GF-D8 (cell line): ENCODE measurements at regions not wholly inside any gene's neighbourhood (a gene's known extent, or its start where the extent isn't known, plus 50 kb on each side); places are given as distances from the start of the nearest gene placed in this dataset.
"Not testable (repeated sequence)": the region's sequence is repeated elsewhere in the genome, so short reads cannot be mapped to it uniquely, and the experiment has no call there.

Experiments used
- DNase-seq: peaks from one replicate; lab custom pipeline; 2025; lab: John Stamatoyannopoulos, UW

- DNase-seq: peak; percentile 22
Observed at GRCh38 chr3:72082776-72083462, 298.0 kb upstream of the PROK2 start.

GRCh38 chr3:72082186-72082715 lies 297.3 kb upstream of the PROK2 start:
- DNase-seq: peak; percentile 74

- no peak for DNase-seq
Observed at GRCh38 chr3:72081471-72082185, 296.7 kb upstream of the PROK2 start.

GRCh38 chr3:72080800-72081199 lies 295.9 kb upstream of the PROK2 start:
- no peak for DNase-seq

GRCh38 chr3:72080095-72080494 lies 295.1 kb upstream of the PROK2 start:
- no peak for DNase-seq

GRCh38 chr3:72079369-72079872 lies 294.5 kb upstream of the PROK2 start:
- DNase-seq: no peak

- DNase-seq: no peak
Observed at GRCh38 chr3:72078676-72079368, 293.9 kb upstream of the PROK2 start.

GRCh38 chr3:72077473-72078259 lies 292.7 kb upstream of the PROK2 start:
- DNase-seq: no peak

GRCh38 chr3:72075848-72076247 lies 290.9 kb upstream of the PROK2 start:
- not testable (repeated sequence) for DNase-seq

- DNase-seq: no peak
Observed at GRCh38 chr3:72071624-72072023, 286.7 kb upstream of the PROK2 start.

- DNase-seq: no peak
Observed at GRCh38 chr3:72070005-72070404, 285.1 kb upstream of the PROK2 start.

- no peak for DNase-seq
Observed at GRCh38 chr3:72069543-72069942, 284.6 kb upstream of the PROK2 start.

- DNase-seq: no peak
Observed at GRCh38 chr3:72068621-72069020, 283.7 kb upstream of the PROK2 start.

GRCh38 chr3:72067721-72068120 lies 282.8 kb upstream of the PROK2 start:
- DNase-seq: no peak

- DNase-seq: no peak
Observed at GRCh38 chr3:72065872-72066641, 281.1 kb upstream of the PROK2 start.

GRCh38 chr3:72065236-72065635 lies 280.3 kb upstream of the PROK2 start:
- no peak for DNase-seq

- not testable (repeated sequence) for DNase-seq
Observed at GRCh38 chr3:72064727-72065126, 279.8 kb upstream of the PROK2 start.

GRCh38 chr3:72062017-72062416 lies 277.1 kb upstream of the PROK2 start:
- DNase-seq: no peak

GRCh38 chr3:72060447-72061034 lies 275.6 kb upstream of the PROK2 start:
- DNase-seq: no peak

- DNase-seq: no peak
Observed at GRCh38 chr3:72058493-72059081, 273.6 kb upstream of the PROK2 start.
